K562 (cell line): ENCODE measurements at regions not wholly inside any gene's neighbourhood (a gene's known extent, or its start where the extent isn't known, plus 50 kb on each side); places are given as distances from the start of the nearest gene placed in this dataset.

Experiments
- ATAC-seq: fragments of 200-7000 bp; cut with Tn5 transposase; 3 replicates; pipeline ENCODE4 v1.9.1; 2020; ENCODE audit warnings: moderate library complexity
- BruUV-seq: library from RNA; stranded (reverse); fragments of 400-500 nt; replicated peaks from 2 replicates; lab custom pipeline; 2021; lab: Mats Ljungman, UMichigan
- CTCF ChIA-PET: fragments of 300-600 bp; formaldehyde crosslinking; extraction: SDS; loops from one replicate; lab custom pipeline; 2021; ENCODE audit warnings: low intra/inter-chr PET ratio; lab: Yijun Ruan, JAX
- POLR2A ChIA-PET: fragments of 300-600, 350-650 bp; sonication (Branson Sonifier 250); formaldehyde crosslinking; extraction: SDS; loops from one replicate; lab custom pipeline; 2021; ENCODE audit warnings: antibody characterized with exemption, inconsistent platforms; lab: Yijun Ruan, JAX
- DNase-seq, 4 experiments: peaks; one replicate each; pipeline versions ENCODE4 v3.0.0 to v3.0.0-alpha.2; 2011 to 2018; ENCODE audit warnings: low spot score in 3 of 4, mixed read lengths in 3 of 4; ENCODE audit errors: extremely low read depth in 1 of 4
- FAIRE-seq: peaks from 2 replicates; lab custom pipeline; 2011; peaks lifted over from hg19 to GRCh38; lab: Jason Lieb, UNC
- H2AFZ ChIP-seq: 2 replicates; pipeline ENCODE4 v1.6.0; 2011; ENCODE audit warnings: low read depth, low read length, control low read depth, inconsistent platforms
- H3K27ac ChIP-seq: fragments of 200-600 bp; 3 replicates; pipeline ENCODE4 v1.8.0; 2011; ENCODE audit warnings: low read depth, mild to moderate bottlenecking, control low read depth, inconsistent platforms, low read length, moderate library complexity, mixed read lengths; ENCODE audit errors: extremely low read depth
- H3K27me3 ChIP-seq, 2 experiments: fragments of 300-600 bp in 1 of 2; 2 replicates in 1 of 2; 3 replicates in 1 of 2; pipeline versions ENCODE4 v1.6.0 to v1.8.0; 2011; ENCODE audit warnings: inconsistent platforms in 2 of 2, low read length in 2 of 2, mild to moderate bottlenecking in 1 of 2, mixed read lengths in 1 of 2, moderate library complexity in 1 of 2; ENCODE audit not compliant: control insufficient read depth in 2 of 2, insufficient read depth in 2 of 2
- H3K36me3 ChIP-seq: fragments of 300-600 bp; 3 replicates; pipeline ENCODE4 v1.8.0; 2011; ENCODE audit warnings: mild to moderate bottlenecking, low read length, inconsistent platforms; ENCODE audit not compliant: control insufficient read depth, insufficient read depth
- H3K4me1 ChIP-seq, 2 experiments: fragments of 200-600 bp in 1 of 2; replicated peaks in 1 of 2; 2 replicates in 1 of 2; 3 replicates in 1 of 2; pipeline versions ENCODE4 v1.5.1 to v1.8.0; 2011; ENCODE audit warnings: inconsistent platforms in 2 of 2, low read length in 2 of 2, mild to moderate bottlenecking in 1 of 2, mixed read lengths in 1 of 2, moderate library complexity in 1 of 2; ENCODE audit not compliant: control insufficient read depth in 2 of 2, insufficient read depth in 2 of 2
- H3K4me2 ChIP-seq: 2 replicates; pipeline ENCODE4 v1.6.1; 2011; ENCODE audit warnings: low read length, control low read depth, inconsistent platforms, mixed read lengths; ENCODE audit not compliant: insufficient read depth
- H3K4me3 ChIP-seq: fragments of 200-600 bp; sonication (generic), shearing (Covaris generic); 2 replicates; pipeline ENCODE4 v1.5.1; 2016; ENCODE audit warnings: control low read depth, inconsistent platforms
- H3K79me2 ChIP-seq: fragments of 200-600 bp; 3 replicates; pipeline ENCODE4 v1.8.0; 2011; ENCODE audit warnings: low read length, inconsistent platforms; ENCODE audit not compliant: control insufficient read depth, insufficient read depth
- H3K9ac ChIP-seq, 2 experiments: 2 replicates each; pipeline versions ENCODE4 v1.6.0 to v1.6.1; 2011; ENCODE audit warnings: low read depth in 2 of 2, low read length in 2 of 2, control low read depth in 1 of 2, inconsistent platforms in 1 of 2, mild to moderate bottlenecking in 1 of 2, mixed read lengths in 1 of 2; ENCODE audit not compliant: insufficient read depth in 1 of 2
- H3K9me1 ChIP-seq: one replicate; pipeline ENCODE4 v1.6.0; 2011; ENCODE audit warnings: inconsistent platforms, mild to moderate bottlenecking, low read length, moderate library complexity; ENCODE audit not compliant: control insufficient read depth, insufficient read depth
- H3K9me3 ChIP-seq: replicated peaks from 2 replicates; pipeline ENCODE4 v1.5.1; 2011; ENCODE audit warnings: low read depth, low read length, inconsistent platforms; ENCODE audit not compliant: control insufficient read depth, insufficient read depth
- H4K20me1 ChIP-seq: replicated peaks from 2 replicates; pipeline ENCODE4 v1.6.1; 2011; ENCODE audit warnings: low read length, inconsistent platforms, mixed read lengths; ENCODE audit not compliant: control insufficient read depth, insufficient read depth
- ARID1B ChIP-seq: fragments of 450-650 bp; IDR thresholded peaks from 2 replicates; pipeline ENCODE4 v1.6.1; 2016; ENCODE audit warnings: antibody characterized with exemption, mild to moderate bottlenecking, inconsistent platforms
- CBFA2T3 ChIP-seq: fragments of 450-650 bp; IDR thresholded peaks from 2 replicates; pipeline ENCODE4 v1.6.1; 2017
- CEBPG ChIP-seq, 3 experiments: fragments of 200-800 bp in 1 of 3; sonication (Bioruptor generic) in 1 of 3; sonication (generic) in 1 of 3; formaldehyde crosslinking in 1 of 3; IDR thresholded peaks in 2 of 3; conservative IDR thresholded peaks in 1 of 3; 2 replicates each; pipeline versions ENCODE4 v1.6.1 to v1.8.0; 2016 to 2022; ENCODE audit warnings: missing compliant biosample characterization in 2 of 3, missing genetic modification characterization in 2 of 3, mild to moderate bottlenecking in 1 of 3, missing genetic modification reagents in 1 of 3
- HDAC2 ChIP-seq: fragments of 450-650 bp; IDR thresholded peaks from 2 replicates; pipeline ENCODE4 v1.6.1; 2016; ENCODE audit warnings: mild to moderate bottlenecking
- HIVEP1 ChIP-seq: fragments of 250-450 bp; sonication (Bioruptor Pico); IDR thresholded peaks from 2 replicates; pipeline ENCODE4 v1.4.0; 2020; ENCODE audit warnings: mild to moderate bottlenecking
- HNRNPUL1 ChIP-seq: fragments of 200-400 bp; formaldehyde crosslinking; IDR thresholded peaks from 2 replicates; pipeline ENCODE4 v1.6.1; 2017; ENCODE audit warnings: low read length
- IRF2 ChIP-seq: sonication (generic); formaldehyde crosslinking; IDR thresholded peaks from 2 replicates; pipeline ENCODE4 v1.8.1; 2022; ENCODE audit warnings: mild to moderate bottlenecking, missing genetic modification reagents
- KDM4B ChIP-seq, 2 experiments: fragments of 450-650 bp in 1 of 2; sonication (generic) in 1 of 2; IDR thresholded peaks; 2 replicates each; pipeline ENCODE4 v1.6.1; 2016 to 2017; ENCODE audit warnings: borderline replicate concordance in 2 of 2, antibody characterized with exemption in 1 of 2, low read depth in 1 of 2, mild to moderate bottlenecking in 1 of 2
- KLF13 ChIP-seq: fragments of 450-650 bp; IDR thresholded peaks from 2 replicates; pipeline ENCODE4 v1.6.1; 2016; ENCODE audit warnings: missing genetic modification characterization, low read depth, mild to moderate bottlenecking, missing compliant biosample characterization, moderate library complexity, borderline replicate concordance
- MCM7 ChIP-seq, 2 experiments: fragments of 450-650 bp; IDR thresholded peaks; 2 replicates each; pipeline ENCODE4 v1.6.1; 2016 to 2018
- PCBP1 ChIP-seq: fragments of 200-400 bp; formaldehyde crosslinking; IDR thresholded peaks from 2 replicates; pipeline ENCODE4 v1.6.1; 2018; ENCODE audit warnings: mild to moderate bottlenecking, low read depth, low read length; ENCODE audit not compliant: poor library complexity, severe bottlenecking
- RBM39 ChIP-seq: fragments of 200-400 bp; formaldehyde crosslinking; optimal IDR thresholded peaks from 2 replicates; pipeline ENCODE3; 2018; ENCODE audit warnings: low read depth, low read length
- RCOR1 ChIP-seq, 2 experiments: IDR thresholded peaks; 2 replicates each; pipeline ENCODE4 v1.6.1; 2012; ENCODE audit warnings: low read depth in 2 of 2, low read length in 2 of 2, borderline replicate concordance in 1 of 2, improper control_type of control experiment in 1 of 2
- TCF3 ChIP-seq: sonication (generic); formaldehyde crosslinking; IDR thresholded peaks from 2 replicates; pipeline ENCODE4 v1.4.0; 2020; ENCODE audit warnings: mild to moderate bottlenecking, missing genetic modification reagents
- ZKSCAN1 ChIP-seq: fragments of 150-350 bp; IDR thresholded peaks from 2 replicates; pipeline ENCODE4 v1.6.1; 2016; ENCODE audit warnings: low read depth, low read length
- ZNF316 ChIP-seq: fragments of 450-650 bp; IDR thresholded peaks from 2 replicates; pipeline ENCODE4 v1.6.1; 2016
- WGBS: fragments of 100-300 bp; shearing (Covaris generic); methylation state at CpG from one replicate; pipeline ENCODE4 v1.1.6; 2016; ENCODE audit warnings: low coverage, mixed read lengths; ENCODE audit not compliant: insufficient coverage; ENCODE audit errors: missing lambda C conversion rate; 5-methylcytosine and 5-hydroxymethylcytosine counted together
- in situ Hi-C: fragments of 300-500 bp; cut with MboI; formaldehyde crosslinking; loops from 4 replicates; pipeline ENCODE4 v1.15.0; 2018; ENCODE audit warnings: inconsistent platforms, mixed read lengths
- intact Hi-C: fragments of 100-400 bp; cut with micrococcal nuclease; formaldehyde crosslinking; loops from 2 replicates; pipeline ENCODE4 v1.14.2; 2022
- TF ChIP-seq, protein P1 (sequence below): sonication (generic); formaldehyde crosslinking; IDR thresholded peaks from 2 replicates; pipeline ENCODE4 v1.8.0; 2023; ENCODE audit warnings: mild to moderate bottlenecking, missing genetic modification reagents

DNA sequence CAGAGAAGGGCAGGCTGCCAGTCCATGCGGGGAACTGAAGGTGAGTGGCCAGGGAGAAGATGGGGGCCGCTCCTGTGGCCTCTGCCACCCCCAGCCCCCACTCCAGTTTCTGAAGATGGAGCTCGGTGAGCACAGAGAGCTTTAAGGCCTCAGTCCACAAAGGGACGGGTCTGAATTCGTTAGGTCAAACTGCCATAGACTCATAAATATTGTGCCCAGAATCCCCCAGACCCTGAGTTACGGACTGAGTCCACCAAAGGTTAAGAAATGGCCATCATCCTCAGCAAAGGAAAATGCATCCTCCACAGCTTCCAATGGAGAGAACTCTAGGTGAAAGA is 344.2 kb downstream of the BUD13 start:
- in situ Hi-C loops: no loop called here
- Histone ChIP-seq H3K27me3 (peaks cover 2 to 25% of the 10 kb centered on the region in 2 experiments; a peak in 3 of 5 replicates), H3K4me1 (no peaks in the 10 kb centered on the region), H3K27ac (no peak overlapping the region), H3K9me3 (no peaks in the 10 kb centered on the region), H3K4me3 (no peak overlapping the region), H2AFZ (no peak overlapping the region), H3K36me3 (no peaks in the 10 kb centered on the region), H3K9ac (no peak overlapping the region), H3K79me2 (no peaks in the 10 kb centered on the region), H3K9me1 (no peaks in the 10 kb centered on the region), H3K4me2 (no peak overlapping the region), H4K20me1 (no peaks in the 10 kb centered on the region; the same call in 1 of the 2 replicates)
- TF ChIP-seq IRF2 (CRISPR knock-in tag) (no peak), HIVEP1 (CRISPR knock-in tag) (no peak), RCOR1 (IDR thresholded peaks at IDR 0.05; ENCODE audit: borderline replicate concordance in 1 of 2, low read depth in 2 of 2, low read length in 2 of 2) (no peak), ZKSCAN1 (no peak), HDAC2 (no peak), PCBP1 (no peak), ARID1B (no peak), ZNF316 (no peak), KDM4B (IDR thresholded peaks at IDR 0.05; ENCODE audit: borderline replicate concordance in 2 of 2, low read depth in 1 of 2) (no peak), CBFA2T3 (no peak), HNRNPUL1 (no peak), TCF3 (CRISPR knock-in tag) (no peak), MCM7 (IDR thresholded peaks at IDR 0.05) (no peak), RBM39 (no peak), CEBPG (CRISPR knock-in tag; IDR thresholded peaks at IDR 0.05) (no peak), CEBPG (tag; conservative IDR thresholded peaks at IDR 0.05 in 1 of 2, IDR thresholded peaks at IDR 0.05 in 1 of 2) (no peak), KLF13 (tag) (no peak)
- TF ChIP-seq, protein P1, sequence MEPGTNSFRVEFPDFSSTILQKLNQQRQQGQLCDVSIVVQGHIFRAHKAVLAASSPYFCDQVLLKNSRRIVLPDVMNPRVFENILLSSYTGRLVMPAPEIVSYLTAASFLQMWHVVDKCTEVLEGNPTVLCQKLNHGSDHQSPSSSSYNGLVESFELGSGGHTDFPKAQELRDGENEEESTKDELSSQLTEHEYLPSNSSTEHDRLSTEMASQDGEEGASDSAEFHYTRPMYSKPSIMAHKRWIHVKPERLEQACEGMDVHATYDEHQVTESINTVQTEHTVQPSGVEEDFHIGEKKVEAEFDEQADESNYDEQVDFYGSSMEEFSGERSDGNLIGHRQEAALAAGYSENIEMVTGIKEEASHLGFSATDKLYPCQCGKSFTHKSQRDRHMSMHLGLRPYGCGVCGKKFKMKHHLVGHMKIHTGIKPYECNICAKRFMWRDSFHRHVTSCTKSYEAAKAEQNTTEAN (CRISPR knock-in tag): no peak
- FAIRE-seq (no peak), DNase-seq (no peak), ATAC-seq (no peak)
- intact Hi-C loops: no loop called here
- 0% methylated on average over 5 of the region's 6 CpGs for WGBS
- POLR2A ChIA-PET: no interaction called here
- CTCF ChIA-PET: no interaction called here
- no TSS peak for BruUV-seq
